ENCODE measurements at regions not wholly inside any gene's neighbourhood (a gene's known extent, or its start where the extent isn't known, plus 50 kb on each side); places are given as distances from the start of the nearest gene placed in this dataset.

DNA sequence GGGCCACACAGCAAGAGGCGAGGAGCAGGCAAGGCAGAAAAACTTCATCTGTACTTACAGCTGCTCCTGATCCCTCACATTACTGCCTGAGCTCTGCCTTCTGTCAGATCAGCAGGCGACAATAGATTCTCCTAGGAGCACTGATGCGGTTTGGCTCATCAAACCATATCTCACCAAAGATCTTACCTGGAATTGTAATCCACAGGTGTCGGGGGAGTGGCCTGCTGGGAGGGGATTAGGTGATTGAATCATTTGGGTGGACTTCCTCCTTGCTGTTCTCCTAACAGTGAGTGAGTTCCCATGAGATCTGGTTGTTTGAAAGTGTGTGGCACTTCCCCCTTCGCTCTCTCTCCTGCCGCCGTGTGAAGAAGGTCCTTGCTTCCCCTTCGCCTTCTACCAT, 647.3 kb downstream of the SOCS6 start:
- Histone ChIP-seq H3K9me3 (ENCODE audit: low read depth, low read length, poor library complexity, severe bottlenecking) (no peaks in the 10 kb centered on the region), H3K4me3 (ENCODE audit: low read depth, low read length, poor library complexity, severe bottlenecking) (no peak overlapping the region), H3K27ac (ENCODE audit: low read depth, low read length, poor library complexity, severe bottlenecking) (no peak overlapping the region), H3K27me3 (replicated peaks; ENCODE audit: insufficient read depth, low read depth, low read length, poor library complexity) (no peaks in the 10 kb centered on the region), H3K36me3 (ENCODE audit: insufficient read depth, low read length, poor library complexity, severe bottlenecking) (no peaks in the 10 kb centered on the region), H3K4me1 (ENCODE audit: insufficient read depth, low read length, poor library complexity, severe bottlenecking) (no peaks in the 10 kb centered on the region)
- ChIA-PET POLR2A (ENCODE audit: low non-redundant PET) (no interaction called here), CTCF (no interaction called here)
- intact Hi-C loops (cut with micrococcal nuclease; ENCODE audit: unreplicated experiment): loop anchor here (10.0 kb wide), 4 partner anchors 151 to 1159 kb away; no protein-coding TSS in a partner anchor
- DNase-seq (ENCODE audit: low spot score): no peak
- BruUV-seq (replicated peaks): no TSS peak
- TF ChIP-seq EZH2 (IDR thresholded peaks at IDR 0.05; ENCODE audit: borderline replicate concordance, low read depth, low read length, poor library complexity, severe bottlenecking): no peak
- TF ChIP-seq, protein P1, sequence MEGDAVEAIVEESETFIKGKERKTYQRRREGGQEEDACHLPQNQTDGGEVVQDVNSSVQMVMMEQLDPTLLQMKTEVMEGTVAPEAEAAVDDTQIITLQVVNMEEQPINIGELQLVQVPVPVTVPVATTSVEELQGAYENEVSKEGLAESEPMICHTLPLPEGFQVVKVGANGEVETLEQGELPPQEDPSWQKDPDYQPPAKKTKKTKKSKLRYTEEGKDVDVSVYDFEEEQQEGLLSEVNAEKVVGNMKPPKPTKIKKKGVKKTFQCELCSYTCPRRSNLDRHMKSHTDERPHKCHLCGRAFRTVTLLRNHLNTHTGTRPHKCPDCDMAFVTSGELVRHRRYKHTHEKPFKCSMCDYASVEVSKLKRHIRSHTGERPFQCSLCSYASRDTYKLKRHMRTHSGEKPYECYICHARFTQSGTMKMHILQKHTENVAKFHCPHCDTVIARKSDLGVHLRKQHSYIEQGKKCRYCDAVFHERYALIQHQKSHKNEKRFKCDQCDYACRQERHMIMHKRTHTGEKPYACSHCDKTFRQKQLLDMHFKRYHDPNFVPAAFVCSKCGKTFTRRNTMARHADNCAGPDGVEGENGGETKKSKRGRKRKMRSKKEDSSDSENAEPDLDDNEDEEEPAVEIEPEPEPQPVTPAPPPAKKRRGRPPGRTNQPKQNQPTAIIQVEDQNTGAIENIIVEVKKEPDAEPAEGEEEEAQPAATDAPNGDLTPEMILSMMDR (conservative IDR thresholded peaks at IDR 0.05; ENCODE audit: low read depth, low read length): no peak

DNA sequence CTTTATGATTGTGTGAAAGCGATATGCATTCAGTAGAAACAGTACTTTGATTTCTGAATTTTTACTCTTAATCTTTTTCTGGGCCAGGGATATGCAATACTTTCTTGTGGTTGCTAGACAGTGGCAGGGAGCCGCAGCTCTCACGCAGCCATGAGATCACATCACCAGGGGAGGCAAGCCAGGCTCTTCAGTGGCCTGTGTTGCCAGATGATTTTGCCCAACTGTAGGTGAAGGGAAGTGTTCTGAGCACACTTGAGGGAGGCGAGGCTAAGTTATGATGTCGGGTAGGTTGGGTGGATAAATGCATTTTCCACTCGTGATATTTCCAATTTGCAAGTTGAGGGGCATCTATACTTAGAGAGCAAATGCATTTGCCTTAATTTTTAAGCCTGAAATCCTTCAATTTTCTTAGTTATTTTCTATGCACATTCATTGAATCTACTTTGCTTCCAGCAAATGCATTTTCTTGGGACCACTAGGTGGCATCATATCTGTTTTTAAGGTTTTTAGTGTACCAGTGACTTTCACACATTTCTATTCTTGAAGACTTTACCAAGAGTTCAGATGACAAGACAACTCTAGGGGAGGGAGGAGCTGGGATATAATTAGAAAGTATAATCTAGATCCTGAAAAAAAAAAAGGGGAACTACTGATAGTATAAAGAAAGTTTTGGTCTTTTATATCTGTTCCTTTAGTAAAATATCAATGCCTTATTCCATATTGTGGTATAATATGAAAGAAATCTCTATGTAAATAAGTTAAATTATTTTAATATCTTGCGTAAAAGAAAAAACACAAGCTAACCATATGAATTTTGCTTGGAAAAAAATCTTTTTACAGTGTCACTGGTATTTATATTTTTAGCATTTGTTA, 643.3 kb downstream of the SOCS6 start:
- Histone ChIP-seq H3K4me1 (ENCODE audit: insufficient read depth, low read length, poor library complexity, severe bottlenecking) (no peaks in the 10 kb centered on the region), H3K27me3 (replicated peaks; ENCODE audit: insufficient read depth, low read depth, low read length, poor library complexity) (no peaks in the 10 kb centered on the region), H3K4me3 (ENCODE audit: low read depth, low read length, poor library complexity, severe bottlenecking) (no peak overlapping the region), H3K36me3 (ENCODE audit: insufficient read depth, low read length, poor library complexity, severe bottlenecking) (no peaks in the 10 kb centered on the region), H3K27ac (ENCODE audit: low read depth, low read length, poor library complexity, severe bottlenecking) (no peak overlapping the region), H3K9me3 (ENCODE audit: low read depth, low read length, poor library complexity, severe bottlenecking) (no peaks in the 10 kb centered on the region)
- TF ChIP-seq EZH2 (IDR thresholded peaks at IDR 0.05; ENCODE audit: borderline replicate concordance, low read depth, low read length, poor library complexity, severe bottlenecking): no peak
- TF ChIP-seq, protein P1 (conservative IDR thresholded peaks at IDR 0.05; ENCODE audit: low read depth, low read length): peak; percentile 78
- BruUV-seq (replicated peaks): no TSS peak
- intact Hi-C loops (cut with micrococcal nuclease; ENCODE audit: unreplicated experiment): loop anchor here (5.0 to 10.0 kb wide), 6 partner anchors 147 to 1610 kb away; partner anchors contain the start of gene CBLN2
- ChIA-PET CTCF (interaction anchor here (0.7 kb wide), 1 partner anchor 19 kb away, joined by 3 read pairs; no protein-coding TSS in a partner anchor), POLR2A (ENCODE audit: low non-redundant PET) (no interaction called here)
- DNase-seq (ENCODE audit: low spot score): peak; percentile 76

DNA sequence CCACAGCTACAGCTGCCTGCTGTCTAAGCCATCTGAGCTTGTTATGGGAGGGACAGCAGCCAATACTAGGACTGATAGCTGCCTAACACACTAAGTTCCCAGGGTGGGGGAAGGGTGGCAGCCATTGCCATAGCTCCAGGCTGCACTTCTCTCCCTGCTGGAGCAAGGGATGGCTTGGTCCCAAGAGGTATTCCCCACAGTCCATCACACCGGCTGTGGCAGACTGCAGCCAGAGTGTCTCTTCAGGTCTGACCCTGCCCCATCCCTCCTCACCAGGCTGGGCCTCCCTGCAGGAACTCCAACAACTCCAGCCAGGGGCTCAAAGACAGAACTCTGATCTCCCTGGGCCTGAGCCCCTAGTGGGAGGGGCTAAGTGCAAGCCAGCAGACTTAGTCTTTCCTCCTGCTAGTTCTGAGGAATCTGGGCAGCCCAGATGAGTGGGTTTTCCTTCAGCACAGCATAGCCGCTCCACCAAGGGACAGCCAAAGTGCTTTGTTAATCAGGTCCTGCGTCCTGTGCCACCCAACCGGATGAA, 632.1 kb downstream of the SOCS6 start:
- intact Hi-C loops (cut with micrococcal nuclease; ENCODE audit: unreplicated experiment): no loop called here
- Histone ChIP-seq H3K4me3 (ENCODE audit: low read depth, low read length, poor library complexity, severe bottlenecking) (no peak overlapping the region), H3K4me1 (ENCODE audit: insufficient read depth, low read length, poor library complexity, severe bottlenecking) (no peaks in the 10 kb centered on the region), H3K9me3 (ENCODE audit: low read depth, low read length, poor library complexity, severe bottlenecking) (no peaks in the 10 kb centered on the region), H3K36me3 (ENCODE audit: insufficient read depth, low read length, poor library complexity, severe bottlenecking) (no peaks in the 10 kb centered on the region), H3K27me3 (replicated peaks; ENCODE audit: insufficient read depth, low read depth, low read length, poor library complexity) (no peaks in the 10 kb centered on the region), H3K27ac (ENCODE audit: low read depth, low read length, poor library complexity, severe bottlenecking) (no peak overlapping the region)
- no peak for TF ChIP-seq EZH2 (IDR thresholded peaks at IDR 0.05; ENCODE audit: borderline replicate concordance, low read depth, low read length, poor library complexity, severe bottlenecking)
- TF ChIP-seq, protein P1 (conservative IDR thresholded peaks at IDR 0.05; ENCODE audit: low read depth, low read length): no peak
- no TSS peak for BruUV-seq (replicated peaks)
- CTCF ChIA-PET: no interaction called here
- no peak for DNase-seq (ENCODE audit: low spot score)
- POLR2A ChIA-PET (ENCODE audit: low non-redundant PET): no interaction called here

All from A673 (cell line).